Liver (tissue), 3 donors: ENCODE measurements at regions not wholly inside any gene's neighbourhood (a gene's known extent, or its start where the extent isn't known, plus 50 kb on each side); places are given as distances from the start of the nearest gene placed in this dataset.

Experiments used
- ATF3 ChIP-seq: IDR thresholded peaks from 2 replicates; pipeline ENCODE4 v1.6.1; 2016; ENCODE audit warnings: antibody characterized with exemption
- CTCF ChIP-seq: fragments of 150-350 bp; IDR thresholded peaks from 2 replicates; pipeline ENCODE4 v1.5.1; 2017; ENCODE audit warnings: improper control_type of control experiment, low read depth, low read length; ENCODE audit not compliant: missing input control
- EGR1 ChIP-seq, 2 donors: IDR thresholded peaks; 2 replicates each; pipeline ENCODE4 v1.6.1; 2016 to 2018; ENCODE audit warnings: antibody characterized with exemption in 2 of 2, low read depth in 2 of 2
- JUND ChIP-seq, 2 donors: IDR thresholded peaks; 2 replicates each; pipeline ENCODE4 v1.6.1; 2016; ENCODE audit warnings: antibody characterized with exemption in 2 of 2
- MAX ChIP-seq: IDR thresholded peaks from 2 replicates; pipeline ENCODE4 v1.6.1; 2016; ENCODE audit warnings: antibody characterized with exemption
- RAD21 ChIP-seq, 2 donors: IDR thresholded peaks; 2 replicates each; pipeline ENCODE4 v1.6.1; 2016; ENCODE audit warnings: antibody characterized with exemption in 2 of 2, mild to moderate bottlenecking in 2 of 2
- REST ChIP-seq: IDR thresholded peaks from 2 replicates; pipeline ENCODE4 v1.6.1; 2016; ENCODE audit warnings: antibody characterized with exemption, mild to moderate bottlenecking
- SP1 ChIP-seq: IDR thresholded peaks from 2 replicates; pipeline ENCODE4 v1.6.1; 2018; ENCODE audit warnings: antibody characterized with exemption, mild to moderate bottlenecking
- YY1 ChIP-seq: IDR thresholded peaks from 2 replicates; pipeline ENCODE4 v1.6.1; 2016; ENCODE audit warnings: antibody characterized with exemption, mild to moderate bottlenecking
- ZBTB33 ChIP-seq: IDR thresholded peaks from 2 replicates; pipeline ENCODE4 v1.6.1; 2016; ENCODE audit warnings: antibody characterized with exemption
- donor health status: healthy.
- donor health status: healthy.

GRCh38 chr6:99111590-99111989, 163.8 kb upstream of the FBXL4 start:
- TF ChIP-seq CTCF (no peak), ATF3 (no peak), SP1 (no peak), RAD21 (IDR thresholded peaks at IDR 0.05) (no peak), MAX (no peak), EGR1 (IDR thresholded peaks at IDR 0.05; ENCODE audit: low read depth in 2 of 2) (no peak), YY1 (no peak), REST (no peak), JUND (IDR thresholded peaks at IDR 0.05) (no peak), ZBTB33 (no peak)
